SK-N-MC (cell line): ENCODE measurements at regions not wholly inside any gene's neighbourhood (a gene's known extent, or its start where the extent isn't known, plus 50 kb on each side); places are given as distances from the start of the nearest gene placed in this dataset.

Experiments used
- EZH2 ChIP-seq: fragments of 200-600 bp; sonication (generic); IDR thresholded peaks from one replicate; pipeline ENCODE4 v1.6.1; 2017; ENCODE audit warnings: antibody characterized with exemption
- FOXP2 ChIP-seq: optimal IDR thresholded peaks from 2 replicates; pipeline ENCODE3; 2011; ENCODE audit warnings: mild to moderate bottlenecking, moderate library complexity; ENCODE audit not compliant: insufficient read depth; ENCODE audit errors: extremely low read length, control extremely low read depth
- POLR2AphosphoS5 ChIP-seq: IDR thresholded peaks from 2 replicates; pipeline ENCODE4 v1.6.1; 2012; ENCODE audit warnings: mild to moderate bottlenecking, low read depth, low read length, borderline replicate concordance

DNA sequence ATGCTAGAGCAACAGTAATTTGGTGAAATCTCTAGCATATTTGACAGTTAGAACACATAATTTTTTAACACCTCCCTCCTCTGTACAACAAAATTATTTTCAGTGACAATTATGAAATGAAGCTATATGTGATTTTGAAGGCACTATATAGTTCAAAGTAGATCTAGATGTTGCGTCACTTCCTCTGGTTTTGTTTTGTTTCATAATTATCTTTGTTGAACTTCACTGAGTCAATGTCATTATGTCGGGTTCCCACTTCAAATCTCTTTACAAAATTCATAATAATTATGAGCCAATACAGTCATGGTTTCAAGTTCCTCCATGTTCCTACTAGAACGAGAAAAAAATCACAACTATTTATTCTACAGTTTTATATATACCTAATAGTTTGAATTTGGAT lies 254.8 kb upstream of the PLXNA2 start:
- TF ChIP-seq POLR2AphosphoS5 (no peak), EZH2 (no peak), FOXP2 (no peak)
